K562 (cell line): ENCODE measurements at regions not wholly inside any gene's neighbourhood (a gene's known extent, or its start where the extent isn't known, plus 50 kb on each side); places are given as distances from the start of the nearest gene placed in this dataset.

ENCODE experiments used
- CBX2 ChIP-seq: fragments of 200-600 bp; sonication (generic); IDR thresholded peaks from one replicate; pipeline ENCODE4 v1.6.1; 2012; ENCODE audit warnings: mild to moderate bottlenecking, low read length, inconsistent platforms; ENCODE audit not compliant: insufficient read depth, poor library complexity, severe bottlenecking
- CBX5 ChIP-seq: IDR thresholded peaks from 2 replicates; pipeline ENCODE4 v1.6.1; 2014; ENCODE audit warnings: low read depth, borderline replicate concordance
- NELFE ChIP-seq: IDR thresholded peaks from 2 replicates; pipeline ENCODE4 v1.6.1; 2011; ENCODE audit warnings: mild to moderate bottlenecking; ENCODE audit not compliant: insufficient read depth, insufficient read length
- TF ChIP-seq, protein P1 (sequence below), 2 experiments: fragments of 450-650 bp; formaldehyde crosslinking in 1 of 2; IDR thresholded peaks; 2 replicates each; pipeline versions ENCODE4 v1.4.0 to v1.6.1; 2014 to 2020; ENCODE audit warnings: mild to moderate bottlenecking in 2 of 2, borderline replicate concordance in 1 of 2, low read depth in 1 of 2

DNA sequence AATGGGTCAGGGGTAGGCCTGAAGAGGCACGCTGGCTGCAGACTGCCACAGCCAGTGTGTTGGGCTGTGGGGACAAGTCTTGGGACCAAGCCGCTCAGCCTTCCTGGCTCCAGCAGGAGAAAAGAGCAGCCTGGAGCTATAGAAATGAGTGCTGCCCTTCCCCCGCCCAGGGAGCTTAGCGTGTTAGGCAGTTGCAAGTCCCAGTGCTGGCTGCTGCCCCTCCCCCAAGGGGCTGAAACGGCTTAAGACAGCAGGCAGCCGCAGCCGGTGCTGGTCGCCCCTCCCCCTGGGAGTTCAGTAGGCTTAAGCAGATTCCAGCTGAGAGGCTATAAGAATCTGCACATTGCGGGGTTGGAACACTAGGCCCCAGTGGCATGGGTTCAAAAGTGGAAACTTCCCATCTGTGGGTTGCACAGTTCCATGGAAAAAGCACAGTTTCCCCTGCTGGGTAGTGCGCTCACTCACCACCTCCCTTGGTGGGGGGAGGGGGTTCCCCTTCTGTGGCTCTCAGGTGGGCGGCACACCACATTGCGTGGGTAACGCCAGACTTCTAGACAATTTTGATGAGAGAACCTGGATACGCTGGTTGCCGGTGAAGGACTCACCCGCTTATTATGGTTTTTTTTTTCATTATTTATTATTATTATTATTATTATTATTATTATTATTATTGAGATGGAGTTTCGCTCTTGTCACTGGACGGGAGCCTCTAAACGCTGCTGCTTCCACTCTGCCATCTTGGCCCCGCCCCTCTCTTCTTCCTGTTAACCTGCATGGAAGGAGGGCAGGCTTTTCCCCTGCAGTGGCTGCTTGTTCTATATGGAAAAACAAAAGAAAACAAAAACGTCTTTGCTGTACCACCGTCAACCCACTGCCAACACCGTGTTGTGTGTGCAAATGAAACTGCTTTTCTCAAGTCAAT lies 151.1 kb downstream of the CXCL12 start (continued):
- TF ChIP-seq, protein P1, sequence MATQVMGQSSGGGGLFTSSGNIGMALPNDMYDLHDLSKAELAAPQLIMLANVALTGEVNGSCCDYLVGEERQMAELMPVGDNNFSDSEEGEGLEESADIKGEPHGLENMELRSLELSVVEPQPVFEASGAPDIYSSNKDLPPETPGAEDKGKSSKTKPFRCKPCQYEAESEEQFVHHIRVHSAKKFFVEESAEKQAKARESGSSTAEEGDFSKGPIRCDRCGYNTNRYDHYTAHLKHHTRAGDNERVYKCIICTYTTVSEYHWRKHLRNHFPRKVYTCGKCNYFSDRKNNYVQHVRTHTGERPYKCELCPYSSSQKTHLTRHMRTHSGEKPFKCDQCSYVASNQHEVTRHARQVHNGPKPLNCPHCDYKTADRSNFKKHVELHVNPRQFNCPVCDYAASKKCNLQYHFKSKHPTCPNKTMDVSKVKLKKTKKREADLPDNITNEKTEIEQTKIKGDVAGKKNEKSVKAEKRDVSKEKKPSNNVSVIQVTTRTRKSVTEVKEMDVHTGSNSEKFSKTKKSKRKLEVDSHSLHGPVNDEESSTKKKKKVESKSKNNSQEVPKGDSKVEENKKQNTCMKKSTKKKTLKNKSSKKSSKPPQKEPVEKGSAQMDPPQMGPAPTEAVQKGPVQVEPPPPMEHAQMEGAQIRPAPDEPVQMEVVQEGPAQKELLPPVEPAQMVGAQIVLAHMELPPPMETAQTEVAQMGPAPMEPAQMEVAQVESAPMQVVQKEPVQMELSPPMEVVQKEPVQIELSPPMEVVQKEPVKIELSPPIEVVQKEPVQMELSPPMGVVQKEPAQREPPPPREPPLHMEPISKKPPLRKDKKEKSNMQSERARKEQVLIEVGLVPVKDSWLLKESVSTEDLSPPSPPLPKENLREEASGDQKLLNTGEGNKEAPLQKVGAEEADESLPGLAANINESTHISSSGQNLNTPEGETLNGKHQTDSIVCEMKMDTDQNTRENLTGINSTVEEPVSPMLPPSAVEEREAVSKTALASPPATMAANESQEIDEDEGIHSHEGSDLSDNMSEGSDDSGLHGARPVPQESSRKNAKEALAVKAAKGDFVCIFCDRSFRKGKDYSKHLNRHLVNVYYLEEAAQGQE (IDR thresholded peaks at IDR 0.05; ENCODE audit: borderline replicate concordance): peak; percentile 83
- TF ChIP-seq, protein P1 (CRISPR knock-in tag; IDR thresholded peaks at IDR 0.05; ENCODE audit: low read depth): no peak
- TF ChIP-seq NELFE (no peak), CBX5 (no peak), CBX2 (no peak)
